K562 (cell line): ENCODE measurements at regions not wholly inside any gene's neighbourhood (a gene's known extent, or its start where the extent isn't known, plus 50 kb on each side); places are given as distances from the start of the nearest gene placed in this dataset.

ENCODE experiments used
- ATAC-seq: fragments of 200-7000 bp; cut with Tn5 transposase; 3 replicates; pipeline ENCODE4 v1.9.1; 2020; ENCODE audit warnings: moderate library complexity
- BruUV-seq: library from RNA; stranded (reverse); fragments of 400-500 nt; replicated peaks from 2 replicates; lab custom pipeline; 2021; lab: Mats Ljungman, UMichigan
- CTCF ChIA-PET: fragments of 300-600 bp; formaldehyde crosslinking; extraction: SDS; loops from one replicate; lab custom pipeline; 2021; ENCODE audit warnings: low intra/inter-chr PET ratio; lab: Yijun Ruan, JAX
- POLR2A ChIA-PET: fragments of 300-600, 350-650 bp; sonication (Branson Sonifier 250); formaldehyde crosslinking; extraction: SDS; loops from one replicate; lab custom pipeline; 2021; ENCODE audit warnings: antibody characterized with exemption, inconsistent platforms; lab: Yijun Ruan, JAX
- DNase-seq, 4 experiments: peaks; one replicate each; pipeline versions ENCODE4 v3.0.0 to v3.0.0-alpha.2; 2011 to 2018; ENCODE audit warnings: low spot score in 3 of 4, mixed read lengths in 3 of 4; ENCODE audit errors: extremely low read depth in 1 of 4
- FAIRE-seq: peaks from 2 replicates; lab custom pipeline; 2011; peaks lifted over from hg19 to GRCh38; lab: Jason Lieb, UNC
- H2AFZ ChIP-seq: 2 replicates; pipeline ENCODE4 v1.6.0; 2011; ENCODE audit warnings: low read depth, low read length, control low read depth, inconsistent platforms
- H3K27ac ChIP-seq: fragments of 200-600 bp; 3 replicates; pipeline ENCODE4 v1.8.0; 2011; ENCODE audit warnings: low read depth, mild to moderate bottlenecking, control low read depth, inconsistent platforms, low read length, moderate library complexity, mixed read lengths; ENCODE audit errors: extremely low read depth
- H3K27me3 ChIP-seq, 2 experiments: fragments of 300-600 bp in 1 of 2; 2 replicates in 1 of 2; 3 replicates in 1 of 2; pipeline versions ENCODE4 v1.6.0 to v1.8.0; 2011; ENCODE audit warnings: inconsistent platforms in 2 of 2, low read length in 2 of 2, mild to moderate bottlenecking in 1 of 2, mixed read lengths in 1 of 2, moderate library complexity in 1 of 2; ENCODE audit not compliant: control insufficient read depth in 2 of 2, insufficient read depth in 2 of 2
- H3K36me3 ChIP-seq: fragments of 300-600 bp; 3 replicates; pipeline ENCODE4 v1.8.0; 2011; ENCODE audit warnings: mild to moderate bottlenecking, low read length, inconsistent platforms; ENCODE audit not compliant: control insufficient read depth, insufficient read depth
- H3K4me1 ChIP-seq, 2 experiments: fragments of 200-600 bp in 1 of 2; replicated peaks in 1 of 2; 2 replicates in 1 of 2; 3 replicates in 1 of 2; pipeline versions ENCODE4 v1.5.1 to v1.8.0; 2011; ENCODE audit warnings: inconsistent platforms in 2 of 2, low read length in 2 of 2, mild to moderate bottlenecking in 1 of 2, mixed read lengths in 1 of 2, moderate library complexity in 1 of 2; ENCODE audit not compliant: control insufficient read depth in 2 of 2, insufficient read depth in 2 of 2
- H3K4me2 ChIP-seq: 2 replicates; pipeline ENCODE4 v1.6.1; 2011; ENCODE audit warnings: low read length, control low read depth, inconsistent platforms, mixed read lengths; ENCODE audit not compliant: insufficient read depth
- H3K4me3 ChIP-seq: fragments of 200-600 bp; sonication (generic), shearing (Covaris generic); 2 replicates; pipeline ENCODE4 v1.5.1; 2016; ENCODE audit warnings: control low read depth, inconsistent platforms
- H3K79me2 ChIP-seq: fragments of 200-600 bp; 3 replicates; pipeline ENCODE4 v1.8.0; 2011; ENCODE audit warnings: low read length, inconsistent platforms; ENCODE audit not compliant: control insufficient read depth, insufficient read depth
- H3K9ac ChIP-seq, 2 experiments: 2 replicates each; pipeline versions ENCODE4 v1.6.0 to v1.6.1; 2011; ENCODE audit warnings: low read depth in 2 of 2, low read length in 2 of 2, control low read depth in 1 of 2, inconsistent platforms in 1 of 2, mild to moderate bottlenecking in 1 of 2, mixed read lengths in 1 of 2; ENCODE audit not compliant: insufficient read depth in 1 of 2
- H3K9me1 ChIP-seq: one replicate; pipeline ENCODE4 v1.6.0; 2011; ENCODE audit warnings: inconsistent platforms, mild to moderate bottlenecking, low read length, moderate library complexity; ENCODE audit not compliant: control insufficient read depth, insufficient read depth
- H3K9me3 ChIP-seq: replicated peaks from 2 replicates; pipeline ENCODE4 v1.5.1; 2011; ENCODE audit warnings: low read depth, low read length, inconsistent platforms; ENCODE audit not compliant: control insufficient read depth, insufficient read depth
- H4K20me1 ChIP-seq: replicated peaks from 2 replicates; pipeline ENCODE4 v1.6.1; 2011; ENCODE audit warnings: low read length, inconsistent platforms, mixed read lengths; ENCODE audit not compliant: control insufficient read depth, insufficient read depth
- C11orf30 ChIP-seq: fragments of 450-650 bp; IDR thresholded peaks from 2 replicates; pipeline ENCODE4 v1.6.1; 2016; ENCODE audit warnings: low read depth, mild to moderate bottlenecking
- FOXM1 ChIP-seq, 2 experiments: fragments of 450-650 bp in 1 of 2; sonication (generic) in 1 of 2; formaldehyde crosslinking in 1 of 2; IDR thresholded peaks; 2 replicates each; pipeline versions ENCODE4 v1.6.1 to v1.9.0; 2017 to 2022; ENCODE audit warnings: low read depth in 2 of 2, mild to moderate bottlenecking in 2 of 2, missing genetic modification reagents in 1 of 2, moderate library complexity in 1 of 2
- GABPB2 ChIP-seq: fragments of 250-450 bp; sonication (Bioruptor Pico); conservative IDR thresholded peaks from 2 replicates; pipeline ENCODE4 v1.5.1; 2021; ENCODE audit warnings: mild to moderate bottlenecking
- KAT2B ChIP-seq: IDR thresholded peaks from one replicate; pipeline ENCODE4 v1.6.1; 2012; ENCODE audit warnings: low read depth, mild to moderate bottlenecking, control low read depth, inconsistent platforms, low read length, moderate library complexity
- KDM4B ChIP-seq, 2 experiments: fragments of 450-650 bp in 1 of 2; sonication (generic) in 1 of 2; IDR thresholded peaks; 2 replicates each; pipeline ENCODE4 v1.6.1; 2016 to 2017; ENCODE audit warnings: borderline replicate concordance in 2 of 2, antibody characterized with exemption in 1 of 2, low read depth in 1 of 2, mild to moderate bottlenecking in 1 of 2
- MYC ChIP-seq, 2 experiments: fragments of 250-450 bp in 1 of 2; sonication (Bioruptor Pico) in 1 of 2; IDR thresholded peaks; 2 replicates each; pipeline versions ENCODE4 v1.5.1 to v1.6.1; 2012 to 2021; ENCODE audit warnings: low read depth in 2 of 2, borderline replicate concordance in 1 of 2, improper control_type of control experiment in 1 of 2, low read length in 1 of 2, mild to moderate bottlenecking in 1 of 2, moderate library complexity in 1 of 2
- NR1H2 ChIP-seq: sonication (generic); formaldehyde crosslinking; IDR thresholded peaks from 2 replicates; pipeline ENCODE4 v1.4.0; 2020; ENCODE audit warnings: mild to moderate bottlenecking, missing genetic modification reagents
- PTTG1 ChIP-seq: fragments of 450-650 bp; IDR thresholded peaks from 2 replicates; pipeline ENCODE4 v1.6.1; 2016; ENCODE audit warnings: low read depth, mild to moderate bottlenecking, missing genetic modification characterization, missing compliant biosample characterization
- PURB ChIP-seq: sonication (generic); formaldehyde crosslinking; IDR thresholded peaks from 2 replicates; pipeline ENCODE4 v1.9.0; 2021; ENCODE audit warnings: low read depth, mild to moderate bottlenecking, missing genetic modification reagents
- RUNX1 ChIP-seq: sonication (generic); IDR thresholded peaks from 2 replicates; pipeline ENCODE4 v1.6.1; 2016; ENCODE audit warnings: antibody characterized with exemption, low read depth
- SREBF2 ChIP-seq: sonication (generic); formaldehyde crosslinking; IDR thresholded peaks from 2 replicates; pipeline ENCODE4 v1.4.0; 2020; ENCODE audit warnings: mild to moderate bottlenecking, missing genetic modification reagents
- ZFP1 ChIP-seq: fragments of 450-650 bp; formaldehyde crosslinking; IDR thresholded peaks from 2 replicates; pipeline ENCODE4 v1.4.0; 2020; ENCODE audit warnings: mild to moderate bottlenecking, mixed read lengths
- ZNF121 ChIP-seq: sonication (generic); formaldehyde crosslinking; conservative IDR thresholded peaks from 2 replicates; pipeline ENCODE4 v1.8.0; 2022; ENCODE audit warnings: missing genetic modification reagents
- ZNF347 ChIP-seq: fragments of 450-650 bp; formaldehyde crosslinking; IDR thresholded peaks from 2 replicates; pipeline ENCODE4 v1.4.0; 2020; ENCODE audit warnings: low read depth, mild to moderate bottlenecking, moderate library complexity
- ZNF395 ChIP-seq: fragments of 200-800 bp; sonication (Bioruptor generic); IDR thresholded peaks from 2 replicates; pipeline ENCODE4 v1.6.1; 2017; ENCODE audit warnings: missing genetic modification characterization, missing compliant biosample characterization
- in situ Hi-C: fragments of 300-500 bp; cut with MboI; formaldehyde crosslinking; loops from 4 replicates; pipeline ENCODE4 v1.15.0; 2018; ENCODE audit warnings: inconsistent platforms, mixed read lengths
- intact Hi-C: fragments of 100-400 bp; cut with micrococcal nuclease; formaldehyde crosslinking; loops from 2 replicates; pipeline ENCODE4 v1.14.2; 2022
- TF ChIP-seq, protein P1 (sequence below), 2 experiments: fragments of 450-650 bp; conservative IDR thresholded peaks; 2 replicates each; pipeline ENCODE4 v1.6.1; 2017; ENCODE audit warnings: mild to moderate bottlenecking in 2 of 2, moderate library complexity in 2 of 2
- TF ChIP-seq, protein P2 (sequence below), 2 experiments: fragments of 200-800 bp in 1 of 2; sonication (Bioruptor generic) in 1 of 2; sonication (generic) in 1 of 2; formaldehyde crosslinking in 1 of 2; IDR thresholded peaks in 1 of 2; conservative IDR thresholded peaks in 1 of 2; 2 replicates each; pipeline versions ENCODE4 v1.5.0 to v1.6.1; 2016 to 2020; ENCODE audit warnings: missing compliant biosample characterization in 1 of 2, missing genetic modification characterization in 1 of 2, missing genetic modification reagents in 1 of 2

- BruUV-seq: no TSS peak
- Histone ChIP-seq H3K9me1 (no peaks in the 10 kb centered on the region), H4K20me1 (no peaks in the 10 kb centered on the region), H3K4me2 (no peak overlapping the region), H3K4me3 (no peak overlapping the region), H3K79me2 (no peaks in the 10 kb centered on the region), H3K9me3 (0 out of 2 replicates have a peak, but pooled peaks cover 2% of the 10 kb centered on the region), H2AFZ (no peak overlapping the region), H3K36me3 (no peaks in the 10 kb centered on the region), H3K4me1 (no peaks in the 10 kb centered on the region), H3K9ac (no peak overlapping the region), H3K27me3 (no peaks in the 10 kb centered on the region), H3K27ac (no peak overlapping the region)
- no peak for ATAC-seq
- in situ Hi-C loops (no loop called here), intact Hi-C loops (no loop called here)
- no peak for TF ChIP-seq ZNF121 (CRISPR knock-in tag)
- no peak for TF ChIP-seq FOXM1 (IDR thresholded peaks at IDR 0.05; ENCODE audit: low read depth)
- no peak for TF ChIP-seq FOXM1 (CRISPR knock-in tag; IDR thresholded peaks at IDR 0.05; ENCODE audit: low read depth)
- no peak for TF ChIP-seq MYC (IDR thresholded peaks at IDR 0.05; ENCODE audit: low read depth, low read length)
- no peak for TF ChIP-seq MYC (CRISPR knock-in tag; IDR thresholded peaks at IDR 0.05; ENCODE audit: borderline replicate concordance, low read depth)
- TF ChIP-seq GABPB2 (CRISPR knock-in tag): no peak
- TF ChIP-seq, protein P1, sequence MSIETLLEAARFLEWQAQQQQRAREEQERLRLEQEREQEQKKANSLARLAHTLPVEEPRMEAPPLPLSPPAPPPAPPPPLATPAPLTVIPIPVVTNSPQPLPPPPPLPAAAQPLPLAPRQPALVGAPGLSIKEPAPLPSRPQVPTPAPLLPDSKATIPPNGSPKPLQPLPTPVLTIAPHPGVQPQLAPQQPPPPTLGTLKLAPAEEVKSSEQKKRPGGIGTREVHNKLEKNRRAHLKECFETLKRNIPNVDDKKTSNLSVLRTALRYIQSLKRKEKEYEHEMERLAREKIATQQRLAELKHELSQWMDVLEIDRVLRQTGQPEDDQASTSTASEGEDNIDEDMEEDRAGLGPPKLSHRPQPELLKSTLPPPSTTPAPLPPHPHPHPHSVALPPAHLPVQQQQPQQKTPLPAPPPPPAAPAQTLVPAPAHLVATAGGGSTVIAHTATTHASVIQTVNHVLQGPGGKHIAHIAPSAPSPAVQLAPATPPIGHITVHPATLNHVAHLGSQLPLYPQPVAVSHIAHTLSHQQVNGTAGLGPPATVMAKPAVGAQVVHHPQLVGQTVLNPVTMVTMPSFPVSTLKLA (conservative IDR thresholded peaks at IDR 0.05): no peak
- TF ChIP-seq KAT2B: no peak
- no peak for TF ChIP-seq NR1H2 (CRISPR knock-in tag)
- no peak for TF ChIP-seq SREBF2 (CRISPR knock-in tag)
- no peak for TF ChIP-seq ZNF347
- no peak for TF ChIP-seq PTTG1 (tag)
- no peak for TF ChIP-seq ZNF395 (CRISPR knock-in tag)
- TF ChIP-seq C11orf30: no peak
- no peak for TF ChIP-seq PURB (CRISPR knock-in tag)
- TF ChIP-seq KDM4B (IDR thresholded peaks at IDR 0.05; ENCODE audit: borderline replicate concordance in 2 of 2, low read depth in 1 of 2): no peak
- no peak for TF ChIP-seq RUNX1
- TF ChIP-seq, protein P2, sequence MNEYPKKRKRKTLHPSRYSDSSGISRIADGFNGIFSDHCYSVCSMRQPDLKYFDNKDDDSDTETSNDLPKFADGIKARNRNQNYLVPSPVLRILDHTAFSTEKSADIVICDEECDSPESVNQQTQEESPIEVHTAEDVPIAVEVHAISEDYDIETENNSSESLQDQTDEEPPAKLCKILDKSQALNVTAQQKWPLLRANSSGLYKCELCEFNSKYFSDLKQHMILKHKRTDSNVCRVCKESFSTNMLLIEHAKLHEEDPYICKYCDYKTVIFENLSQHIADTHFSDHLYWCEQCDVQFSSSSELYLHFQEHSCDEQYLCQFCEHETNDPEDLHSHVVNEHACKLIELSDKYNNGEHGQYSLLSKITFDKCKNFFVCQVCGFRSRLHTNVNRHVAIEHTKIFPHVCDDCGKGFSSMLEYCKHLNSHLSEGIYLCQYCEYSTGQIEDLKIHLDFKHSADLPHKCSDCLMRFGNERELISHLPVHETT (CRISPR knock-in tag; conservative IDR thresholded peaks at IDR 0.05 in 1 of 2, IDR thresholded peaks at IDR 0.05 in 1 of 2): no peak
- no peak for TF ChIP-seq ZFP1 (CRISPR knock-in tag)
- ChIA-PET CTCF (no interaction called here), POLR2A (no interaction called here)
- FAIRE-seq: no peak
- DNase-seq: no peak
Observed at GRCh38 chr3:3907023-3907422, 107.8 kb downstream of the LRRN1 start.
